ENCODE measurements at regions not wholly inside any gene's neighbourhood (a gene's known extent, or its start where the extent isn't known, plus 50 kb on each side); places are given as distances from the start of the nearest gene placed in this dataset.

DNA sequence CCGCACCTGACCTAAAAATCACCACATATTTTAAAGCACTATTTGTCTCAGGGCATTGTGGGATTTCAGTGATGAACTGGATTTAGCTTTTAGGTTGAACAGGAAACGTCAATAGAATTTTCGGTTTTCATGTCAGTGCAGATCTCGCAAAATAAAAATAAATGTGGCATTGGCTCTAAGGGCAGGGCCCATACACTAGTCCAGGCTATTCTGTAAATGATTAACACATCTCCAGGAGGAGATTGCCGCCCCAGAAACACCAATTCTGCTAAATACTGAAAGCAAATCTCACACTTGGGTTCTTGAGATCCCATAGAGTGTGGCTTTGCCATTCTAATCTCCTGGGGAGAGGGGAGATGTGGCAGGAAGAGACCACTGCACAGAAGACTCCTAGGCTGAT, 1494.0 kb upstream of the TMEM132C start:
- TF ChIP-seq, protein P1, sequence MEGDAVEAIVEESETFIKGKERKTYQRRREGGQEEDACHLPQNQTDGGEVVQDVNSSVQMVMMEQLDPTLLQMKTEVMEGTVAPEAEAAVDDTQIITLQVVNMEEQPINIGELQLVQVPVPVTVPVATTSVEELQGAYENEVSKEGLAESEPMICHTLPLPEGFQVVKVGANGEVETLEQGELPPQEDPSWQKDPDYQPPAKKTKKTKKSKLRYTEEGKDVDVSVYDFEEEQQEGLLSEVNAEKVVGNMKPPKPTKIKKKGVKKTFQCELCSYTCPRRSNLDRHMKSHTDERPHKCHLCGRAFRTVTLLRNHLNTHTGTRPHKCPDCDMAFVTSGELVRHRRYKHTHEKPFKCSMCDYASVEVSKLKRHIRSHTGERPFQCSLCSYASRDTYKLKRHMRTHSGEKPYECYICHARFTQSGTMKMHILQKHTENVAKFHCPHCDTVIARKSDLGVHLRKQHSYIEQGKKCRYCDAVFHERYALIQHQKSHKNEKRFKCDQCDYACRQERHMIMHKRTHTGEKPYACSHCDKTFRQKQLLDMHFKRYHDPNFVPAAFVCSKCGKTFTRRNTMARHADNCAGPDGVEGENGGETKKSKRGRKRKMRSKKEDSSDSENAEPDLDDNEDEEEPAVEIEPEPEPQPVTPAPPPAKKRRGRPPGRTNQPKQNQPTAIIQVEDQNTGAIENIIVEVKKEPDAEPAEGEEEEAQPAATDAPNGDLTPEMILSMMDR (conservative IDR thresholded peaks at IDR 0.05): no peak
- TF ChIP-seq ZFX (IDR thresholded peaks at IDR 0.05): no peak
